Omental fat pad (tissue), 3 donors: ENCODE measurements at regions not wholly inside any gene's neighbourhood (a gene's known extent, or its start where the extent isn't known, plus 50 kb on each side); places are given as distances from the start of the nearest gene placed in this dataset.
"Not testable (repeated sequence)": the region's sequence is repeated elsewhere in the genome, so short reads cannot be mapped to it uniquely, and the experiment has no call there.

Experiments
- ATAC-seq: fragments of 150-250 bp; one replicate; pipeline ENCODE4 v1.9.1; 2016; ENCODE audit warnings: mild to moderate bottlenecking, moderate library complexity; ENCODE audit not compliant: low FRiP score
- DNase-seq: peaks from one replicate; pipeline ENCODE4 v3.0.0-alpha.2; 2019; ENCODE audit warnings: low spot score
- TF ChIP-seq, protein P1 (sequence below), 3 donors: fragments of 450-650 bp; IDR thresholded peaks; one replicate each; pipeline ENCODE4 v1.5.1; 2016 to 2017; ENCODE audit warnings: antibody characterized with exemption in 3 of 3, mild to moderate bottlenecking in 3 of 3, moderate library complexity in 2 of 3

DNA sequence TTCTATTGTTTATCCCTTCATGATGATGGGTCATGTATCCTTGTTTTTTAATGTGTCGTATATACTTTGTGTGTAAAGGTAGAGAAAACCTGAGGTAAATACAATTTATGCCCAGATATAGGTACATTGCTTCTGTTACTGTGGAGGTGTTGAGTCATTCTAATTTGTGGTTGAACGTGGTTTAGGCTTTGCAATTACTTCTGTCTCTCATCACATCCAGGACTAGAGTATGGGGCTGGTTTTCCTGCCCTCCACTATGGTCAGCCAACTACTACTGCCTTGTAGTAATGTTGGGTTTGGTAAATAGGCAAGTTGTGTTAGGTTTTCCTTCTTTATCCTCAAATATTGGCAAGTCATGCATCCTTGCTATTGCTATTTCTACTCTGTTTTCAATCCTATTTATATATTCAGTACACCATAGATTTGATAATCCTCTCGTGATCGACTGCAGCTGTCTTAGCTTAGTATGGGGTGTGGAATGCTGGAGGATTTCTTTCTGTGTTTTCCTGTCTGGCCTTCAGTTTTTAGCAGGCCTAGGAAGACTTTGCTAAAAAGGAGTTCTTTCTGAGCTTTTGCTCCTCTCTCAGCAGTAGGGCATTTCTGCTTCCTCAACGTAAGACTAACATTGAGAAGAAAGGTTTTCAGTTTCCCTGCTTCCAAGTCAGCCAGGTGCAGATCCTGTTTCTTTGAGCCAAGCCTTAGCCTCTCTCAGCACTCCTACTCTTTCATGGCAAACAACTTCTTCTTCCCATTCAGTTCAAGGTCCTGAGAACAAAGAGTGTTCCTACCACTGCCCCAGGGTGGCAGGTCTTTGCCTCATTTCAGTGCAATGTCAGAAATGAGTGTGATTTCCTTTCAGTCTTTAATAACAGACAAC, 844.4 kb upstream of the CDH18 start:
- ATAC-seq = no peak

DNA sequence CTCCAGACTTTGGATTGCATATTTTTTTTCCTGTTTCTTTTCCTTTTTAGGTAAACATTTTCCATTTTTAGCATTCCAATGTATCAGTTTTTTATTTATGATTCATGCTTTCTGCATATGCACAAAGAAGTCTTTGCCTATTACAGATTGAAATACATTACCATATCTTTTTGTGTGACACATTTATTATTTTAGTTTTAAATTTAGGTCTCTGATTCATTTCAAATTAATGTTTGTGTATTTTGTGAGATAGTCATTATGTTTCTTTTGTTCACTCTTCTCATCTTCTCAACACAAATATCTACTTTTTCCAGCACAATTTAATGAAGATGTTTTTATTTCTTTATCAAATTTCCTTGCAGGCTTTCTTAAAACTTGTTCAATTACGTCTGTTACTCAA, 838.0 kb upstream of the CDH18 start:
- ATAC-seq, DNase-seq: not testable (repeated sequence)

More for the DNA sequence above, 844.4 kb upstream of the CDH18 start:
- no peak for DNase-seq
- TF ChIP-seq, protein P1, sequence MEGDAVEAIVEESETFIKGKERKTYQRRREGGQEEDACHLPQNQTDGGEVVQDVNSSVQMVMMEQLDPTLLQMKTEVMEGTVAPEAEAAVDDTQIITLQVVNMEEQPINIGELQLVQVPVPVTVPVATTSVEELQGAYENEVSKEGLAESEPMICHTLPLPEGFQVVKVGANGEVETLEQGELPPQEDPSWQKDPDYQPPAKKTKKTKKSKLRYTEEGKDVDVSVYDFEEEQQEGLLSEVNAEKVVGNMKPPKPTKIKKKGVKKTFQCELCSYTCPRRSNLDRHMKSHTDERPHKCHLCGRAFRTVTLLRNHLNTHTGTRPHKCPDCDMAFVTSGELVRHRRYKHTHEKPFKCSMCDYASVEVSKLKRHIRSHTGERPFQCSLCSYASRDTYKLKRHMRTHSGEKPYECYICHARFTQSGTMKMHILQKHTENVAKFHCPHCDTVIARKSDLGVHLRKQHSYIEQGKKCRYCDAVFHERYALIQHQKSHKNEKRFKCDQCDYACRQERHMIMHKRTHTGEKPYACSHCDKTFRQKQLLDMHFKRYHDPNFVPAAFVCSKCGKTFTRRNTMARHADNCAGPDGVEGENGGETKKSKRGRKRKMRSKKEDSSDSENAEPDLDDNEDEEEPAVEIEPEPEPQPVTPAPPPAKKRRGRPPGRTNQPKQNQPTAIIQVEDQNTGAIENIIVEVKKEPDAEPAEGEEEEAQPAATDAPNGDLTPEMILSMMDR (IDR thresholded peaks at IDR 0.05) = no peak

DNA sequence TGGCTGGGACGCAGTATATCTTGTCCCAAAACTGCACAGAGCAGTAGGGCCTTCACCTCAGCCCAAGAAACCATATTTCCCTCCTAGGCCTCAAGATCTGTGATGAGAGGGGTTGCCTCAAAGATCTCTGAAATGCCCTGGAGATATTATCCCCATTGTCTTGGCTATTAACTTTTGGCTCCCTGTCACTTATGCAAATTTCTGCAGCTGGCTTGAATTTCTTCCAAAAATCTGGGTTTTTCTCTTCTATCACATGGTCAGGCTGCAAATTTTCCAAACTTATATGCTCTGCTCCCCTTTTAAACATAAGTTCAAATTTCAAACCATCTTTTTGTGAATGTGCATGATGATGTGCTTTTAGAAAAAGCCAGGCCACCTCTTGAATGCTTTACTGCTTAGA, 809.2 kb upstream of the CDH18 start:
- not testable (repeated sequence) for DNase-seq, ATAC-seq

DNA sequence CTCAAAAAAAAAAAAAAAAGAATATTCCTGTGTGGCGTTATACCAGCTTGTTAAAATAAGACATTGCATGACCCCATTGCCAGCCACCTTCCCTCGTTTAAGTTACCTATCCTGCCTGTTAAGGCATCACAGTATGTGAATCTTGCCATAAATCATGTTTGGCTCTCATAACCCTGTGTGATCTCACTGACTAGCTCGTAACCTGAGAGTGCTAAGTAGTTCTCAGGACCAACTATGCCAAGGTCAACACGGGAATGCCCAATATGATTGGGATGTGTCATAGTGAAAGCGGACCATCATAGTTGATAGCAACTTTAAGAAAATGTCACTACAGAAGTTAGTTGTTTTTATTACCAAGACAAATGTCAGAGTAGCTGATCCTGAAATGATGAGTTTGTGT, 796.8 kb upstream of the CDH18 start:
- ATAC-seq, DNase-seq: not testable (repeated sequence)

DNA sequence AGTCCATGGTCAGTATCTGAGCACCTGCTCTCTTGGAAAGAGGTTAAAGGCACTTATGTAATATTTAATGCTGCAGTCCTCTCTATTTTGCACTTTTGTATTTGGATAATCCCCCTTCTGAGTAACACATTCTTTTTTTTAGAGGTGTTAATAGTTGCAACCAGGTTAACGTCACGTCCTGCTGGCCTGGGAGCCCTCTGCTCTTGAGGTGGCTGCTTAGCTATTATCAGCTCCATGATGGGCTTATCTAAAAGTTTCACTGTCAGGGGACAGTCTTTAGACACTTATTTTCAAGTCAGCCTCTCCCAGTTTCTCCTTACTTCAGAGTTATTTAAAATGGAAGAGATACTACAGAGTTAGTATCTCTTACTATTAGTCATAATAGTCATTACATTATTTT, 795.5 kb upstream of the CDH18 start:
- not testable (repeated sequence) for ATAC-seq, DNase-seq

DNA sequence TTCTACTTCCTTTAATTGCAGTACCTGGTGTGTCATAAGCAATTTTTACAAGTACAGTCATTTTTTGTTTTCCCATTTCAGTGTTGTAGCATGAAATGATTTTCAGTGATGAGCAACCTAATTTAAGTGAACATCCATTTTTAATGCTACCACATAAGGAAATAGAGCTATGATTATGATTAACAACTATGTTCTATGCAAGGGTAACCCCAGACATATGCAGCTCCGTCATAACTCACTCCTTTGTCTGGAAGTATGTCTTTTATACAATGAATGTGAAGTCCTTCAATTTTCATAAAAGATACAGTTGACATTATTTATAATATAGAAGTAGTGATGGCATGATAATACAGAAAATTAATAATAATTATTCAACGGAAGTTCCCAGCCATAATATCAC, 783.3 kb upstream of the CDH18 start:
- ATAC-seq, DNase-seq: not testable (repeated sequence)

DNA sequence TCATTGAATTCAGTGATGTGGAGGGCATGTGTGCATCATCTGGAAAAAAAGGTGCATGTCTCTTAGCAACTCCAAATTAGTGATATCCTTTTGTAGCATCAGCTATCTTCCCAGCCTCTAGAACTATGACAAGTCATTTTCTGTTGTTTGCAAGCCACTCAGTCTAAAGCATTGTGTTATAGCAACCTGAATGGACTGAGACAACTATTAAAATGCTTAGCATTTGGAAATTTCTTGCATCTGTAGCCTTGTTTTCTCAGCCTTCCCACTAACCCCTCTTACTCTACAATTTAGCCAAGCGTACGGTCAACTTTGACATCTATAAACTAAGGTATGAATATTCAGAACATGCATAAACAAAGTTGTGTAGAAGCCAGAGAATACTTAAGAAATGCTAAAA, 777.1 kb upstream of the CDH18 start:
- not testable (repeated sequence) for ATAC-seq, DNase-seq

DNA sequence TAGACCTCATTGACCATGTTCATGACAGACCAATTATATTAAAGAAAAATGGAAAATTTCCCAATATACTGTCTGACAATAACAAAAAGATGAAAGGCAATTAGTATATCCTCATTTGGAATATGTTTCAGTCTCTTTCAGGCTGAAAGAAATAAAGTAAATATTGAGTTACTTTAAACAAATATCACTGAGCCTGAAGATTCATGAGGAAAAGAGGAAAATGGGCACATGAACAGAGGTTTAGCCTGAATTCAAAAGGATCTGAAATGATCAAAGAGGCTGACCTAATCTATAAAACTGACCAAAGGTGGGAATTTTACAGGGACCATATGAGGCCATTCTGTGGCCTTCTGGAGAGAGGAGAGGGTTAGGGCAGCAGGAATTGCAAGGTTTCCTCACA, 771.5 kb upstream of the CDH18 start:
- not testable (repeated sequence) for DNase-seq, ATAC-seq

DNA sequence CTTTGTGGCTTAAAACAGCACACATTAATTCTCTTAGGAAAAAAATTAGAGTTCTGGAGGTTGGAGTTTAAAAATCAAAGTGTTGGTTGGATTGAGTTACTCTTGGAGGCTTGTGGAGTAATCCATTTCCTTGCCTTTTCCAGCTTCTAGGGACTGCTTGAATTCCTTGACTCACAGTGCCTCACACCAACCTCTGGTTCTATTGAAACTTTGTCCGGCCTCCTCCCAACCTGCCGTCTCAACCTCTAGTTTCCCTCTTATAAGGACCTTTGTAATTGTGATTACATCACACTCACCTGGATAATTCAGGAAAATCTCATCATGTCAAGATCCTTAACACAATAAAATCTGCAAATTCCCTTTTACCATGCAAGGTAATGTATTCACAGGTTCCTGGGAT, 764.2 kb upstream of the CDH18 start:
- DNase-seq, ATAC-seq: not testable (repeated sequence)

DNA sequence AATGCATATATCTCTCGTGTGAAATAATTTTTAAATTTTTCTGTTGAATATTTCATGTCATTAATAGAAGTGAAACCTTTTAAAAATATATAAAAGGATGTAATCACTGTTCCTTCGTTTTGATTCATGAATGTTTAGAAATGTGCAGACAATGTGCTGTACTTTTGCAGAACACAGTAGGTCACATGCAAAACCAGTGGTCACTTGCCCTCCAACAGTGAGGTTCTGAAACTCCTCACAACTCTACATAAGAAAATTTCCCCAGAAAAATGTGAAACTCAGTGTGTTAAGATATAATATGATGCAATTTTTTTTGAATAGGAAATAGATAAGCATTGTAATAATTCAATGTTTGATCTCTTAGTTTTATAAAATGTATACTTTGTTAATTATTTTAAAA, 747.7 kb upstream of the CDH18 start:
- not testable (repeated sequence) for ATAC-seq

DNA sequence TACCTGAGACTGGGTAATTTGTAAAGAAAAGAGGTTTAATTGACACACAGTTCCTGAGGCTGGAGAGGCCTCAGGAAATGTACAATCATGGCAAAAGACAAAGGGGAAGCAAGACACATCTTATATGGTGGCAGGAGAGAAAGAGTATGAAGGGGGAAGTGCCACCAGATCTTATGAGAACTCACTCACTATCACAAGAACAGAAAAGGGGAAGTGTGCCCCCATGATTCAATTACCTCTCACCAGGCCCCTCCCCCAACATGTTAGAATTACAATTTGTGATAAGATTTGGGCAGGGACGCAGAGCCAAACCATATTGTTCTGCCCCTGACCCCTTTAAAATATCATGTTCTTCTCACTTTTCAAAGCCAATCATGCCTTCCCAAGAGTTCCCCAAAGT, 744.2 kb upstream of the CDH18 start:
- DNase-seq, ATAC-seq: not testable (repeated sequence)

More for the DNA sequence above, 747.7 kb upstream of the CDH18 start:
- DNase-seq = not testable (repeated sequence)

DNA sequence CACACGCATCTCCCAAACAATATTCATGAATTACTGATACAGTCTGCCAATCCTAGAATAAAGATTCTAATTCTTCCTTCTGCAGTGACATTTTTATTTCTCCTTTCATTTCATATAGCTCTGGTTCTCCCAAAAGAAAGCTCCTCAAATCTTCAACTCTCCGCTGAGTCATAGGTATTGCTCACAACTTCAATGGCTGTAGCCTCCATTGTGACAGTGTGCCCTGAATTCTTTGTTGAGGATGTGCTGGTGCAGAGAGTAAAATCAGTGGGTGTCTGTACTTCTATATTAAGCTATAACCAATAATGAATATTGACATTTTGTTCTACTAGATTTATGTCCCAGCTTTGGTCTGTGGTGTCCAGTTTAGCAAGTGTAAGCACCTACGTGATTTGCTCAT, 733.3 kb upstream of the CDH18 start:
- not testable (repeated sequence) for DNase-seq

DNA sequence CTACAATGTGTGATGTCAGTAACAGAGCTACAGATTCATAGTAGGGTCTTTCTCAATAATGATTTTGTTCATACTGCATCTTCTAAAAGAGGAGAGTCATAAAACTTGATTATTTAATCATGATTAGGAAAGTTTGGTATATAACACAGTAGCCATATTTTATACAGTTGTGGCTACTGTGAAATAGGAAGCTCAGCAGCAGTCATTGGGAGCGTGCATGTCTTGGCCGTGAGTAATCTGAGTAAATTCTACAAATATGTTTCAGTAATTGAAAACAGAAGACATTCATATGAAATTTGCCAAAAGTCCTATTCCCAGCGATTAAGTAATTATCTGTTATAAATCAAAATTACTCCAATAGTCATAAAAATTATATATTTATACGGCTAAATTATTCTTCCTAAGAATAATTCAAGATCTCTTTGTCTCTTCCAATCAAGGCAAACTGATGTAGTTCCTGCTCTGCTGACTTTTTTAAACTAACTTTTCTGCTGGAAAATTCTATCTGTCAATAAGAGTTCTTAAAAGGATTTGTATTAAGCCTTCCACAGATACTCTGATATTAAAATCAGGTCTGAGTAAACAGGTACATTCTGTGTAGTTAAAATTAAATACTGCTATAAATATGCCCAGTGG, 723.6 kb upstream of the CDH18 start:
- DNase-seq, ATAC-seq: not testable (repeated sequence)

More for the DNA sequence above, 733.3 kb upstream of the CDH18 start:
- not testable (repeated sequence) for ATAC-seq

DNA sequence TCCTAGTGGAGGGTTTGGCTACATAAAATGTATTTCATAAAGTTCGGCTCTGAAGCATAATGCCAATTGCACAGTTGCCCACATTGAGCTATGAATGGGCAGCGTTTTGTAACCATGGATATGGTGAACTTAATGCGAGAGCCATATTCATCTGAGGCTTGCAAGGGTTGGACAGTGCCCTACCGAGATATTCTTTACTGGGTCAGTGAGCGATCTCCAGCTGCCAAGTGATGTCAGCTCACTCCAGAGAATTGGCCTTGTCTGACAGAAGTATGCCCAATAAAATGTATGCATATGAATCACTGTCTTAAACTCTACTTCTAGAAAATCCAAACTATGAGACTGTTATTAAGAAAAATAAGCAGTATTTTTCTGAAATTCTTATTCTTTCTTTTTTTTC, 719.6 kb upstream of the CDH18 start:
- not testable (repeated sequence) for ATAC-seq, DNase-seq
